ENCODE measurements at regions not wholly inside any gene's neighbourhood (a gene's known extent, or its start where the extent isn't known, plus 50 kb on each side); places are given as distances from the start of the nearest gene placed in this dataset.

DNA sequence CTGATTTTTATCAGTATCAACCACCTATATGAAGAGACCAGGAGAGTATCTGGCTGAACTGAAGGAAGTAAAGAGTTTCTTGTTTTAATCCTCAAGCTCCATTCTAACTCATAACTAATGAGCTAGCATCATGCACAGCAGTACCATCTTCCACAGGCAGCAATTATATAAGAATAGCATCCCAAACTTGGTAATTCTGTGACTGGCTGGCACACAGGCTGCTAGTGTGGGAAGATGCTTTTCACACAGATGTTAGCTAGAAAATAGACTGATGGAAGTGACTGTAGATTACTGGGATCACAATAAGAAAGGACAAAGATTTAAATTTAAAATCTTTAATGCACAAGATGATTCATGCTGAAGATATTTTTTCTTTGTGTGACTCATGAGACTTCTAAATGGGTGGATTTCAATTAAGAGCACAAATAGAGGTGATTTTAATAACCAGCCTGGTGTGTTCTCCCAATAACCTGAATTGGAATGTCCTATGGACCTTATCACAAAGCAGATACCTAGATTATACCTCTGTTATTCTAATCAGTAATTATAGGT is 417.7 kb upstream of the ATXN7L3B start:
- no peaks in the 10 kb centered on the region for H3K4me1 ChIP-seq (ENCODE audit: insufficient read depth, low read length)
- H3K4me3 Mint-ChIP-seq: peak overlapping the region in 1 of 8 donors; percentile 17
- H3K36me3 ChIP-seq (ENCODE audit: insufficient read depth, low read length): no peaks in the 10 kb centered on the region
- ChIA-PET CTCF (ENCODE audit: partially characterized antibody) (no interaction called here), POLR2A (ENCODE audit: partially characterized antibody) (no interaction called here)
- no peaks in the 10 kb centered on the region for H3K36me3 Mint-ChIP-seq
- H3K27ac Mint-ChIP-seq: no peak overlapping the region
- DNase-seq: no peak
- H3K4me1 Mint-ChIP-seq: no peaks in the 10 kb centered on the region
- no peak overlapping the region for H3K4me3 ChIP-seq (ENCODE audit: low read length in 2 of 2)
- no peaks in the 10 kb centered on the region for H3K9me3 ChIP-seq (ENCODE audit: control insufficient read depth in 1 of 2, low read length in 2 of 2)
- H3K27ac ChIP-seq (ENCODE audit: low read depth, low read length): no peak overlapping the region
- intact Hi-C loops (cut with micrococcal nuclease): no loop called here
- no peaks in the 10 kb centered on the region for H3K27me3 ChIP-seq (ENCODE audit: insufficient read depth, low read length)
- H3K9me3 Mint-ChIP-seq: peaks cover 0 to 2% (median 0%) of the 10 kb centered on the region in 8 donors
- no peaks in the 10 kb centered on the region for H3K27me3 Mint-ChIP-seq

DNA sequence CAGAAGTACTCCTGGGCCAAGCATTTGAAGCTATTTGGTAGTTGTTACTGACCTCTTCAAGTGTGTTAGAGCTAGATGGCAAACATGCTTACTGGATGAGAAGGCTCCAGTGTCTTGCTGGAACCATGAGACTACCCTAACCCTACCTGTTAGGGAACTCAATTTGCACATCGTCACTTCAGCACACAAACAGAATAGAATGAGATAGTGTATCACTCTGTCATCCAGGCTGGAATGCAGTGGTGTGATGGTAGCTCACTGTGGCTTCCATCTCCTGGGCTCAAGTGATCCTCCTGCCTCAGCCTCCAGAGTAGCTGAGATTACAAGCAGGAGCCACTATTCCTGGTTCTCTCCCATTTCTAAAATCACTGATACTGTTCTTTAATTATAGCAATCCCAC is 417.0 kb upstream of the ATXN7L3B start:
- ChIA-PET CTCF (ENCODE audit: partially characterized antibody) (no interaction called here), POLR2A (ENCODE audit: partially characterized antibody) (no interaction called here)
- Histone ChIP-seq H3K27me3 (ENCODE audit: insufficient read depth, low read length) (no peaks in the 10 kb centered on the region), H3K36me3 (ENCODE audit: insufficient read depth, low read length) (no peaks in the 10 kb centered on the region), H3K27ac (ENCODE audit: low read depth, low read length) (no peak overlapping the region), H3K4me3 (ENCODE audit: low read length in 2 of 2) (no peak overlapping the region), H3K4me1 (ENCODE audit: insufficient read depth, low read length) (no peaks in the 10 kb centered on the region), H3K9me3 (ENCODE audit: control insufficient read depth in 1 of 2, low read length in 2 of 2) (no peaks in the 10 kb centered on the region)
- intact Hi-C loops (cut with micrococcal nuclease): no loop called here
- DNase-seq: no peak
- no peaks in the 10 kb centered on the region for H3K36me3 Mint-ChIP-seq
- no peaks in the 10 kb centered on the region for H3K27me3 Mint-ChIP-seq
- peaks cover 0 to 2% (median 0%) of the 10 kb centered on the region in 8 donors for H3K9me3 Mint-ChIP-seq
- H3K27ac Mint-ChIP-seq: no peak overlapping the region
- H3K4me3 Mint-ChIP-seq: no peak overlapping the region
- H3K4me1 Mint-ChIP-seq: no peaks in the 10 kb centered on the region

DNA sequence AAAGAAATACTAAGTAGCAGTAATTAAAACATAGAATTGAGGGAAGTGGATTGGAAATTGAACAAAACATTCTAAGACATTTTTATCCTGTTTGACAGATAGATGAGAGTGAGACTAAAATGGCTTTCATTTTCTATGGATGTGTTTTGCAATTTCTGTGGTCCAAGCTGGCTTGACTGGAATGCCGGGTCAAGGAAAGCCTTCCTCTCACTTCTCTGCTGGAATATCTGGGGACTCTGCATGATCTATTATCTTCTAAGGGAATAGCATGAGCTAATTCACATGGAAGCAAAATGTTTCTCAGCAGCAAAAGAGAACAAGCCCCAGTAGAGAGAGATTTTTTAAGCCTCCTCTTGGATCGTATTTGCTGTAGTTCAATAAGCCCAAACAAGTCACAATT is 407.9 kb upstream of the ATXN7L3B start:
- H3K27me3 Mint-ChIP-seq: no peaks in the 10 kb centered on the region
- H3K27ac ChIP-seq (ENCODE audit: low read depth, low read length): no peak overlapping the region
- H3K4me3 Mint-ChIP-seq: no peak overlapping the region
- no peak overlapping the region for H3K4me3 ChIP-seq (ENCODE audit: low read length in 2 of 2)
- H3K27me3 ChIP-seq (ENCODE audit: insufficient read depth, low read length): no peaks in the 10 kb centered on the region
- ChIA-PET CTCF (ENCODE audit: partially characterized antibody) (no interaction called here), POLR2A (ENCODE audit: partially characterized antibody) (no interaction called here)
- peaks cover 0 to 5% (median 2%) of the 10 kb centered on the region in 8 donors for H3K9me3 Mint-ChIP-seq
- H3K4me1 Mint-ChIP-seq: no peaks in the 10 kb centered on the region
- DNase-seq: no peak
- no peaks in the 10 kb centered on the region for H3K36me3 ChIP-seq (ENCODE audit: insufficient read depth, low read length)
- no peaks in the 10 kb centered on the region for H3K9me3 ChIP-seq (ENCODE audit: control insufficient read depth in 1 of 2, low read length in 2 of 2)
- H3K36me3 Mint-ChIP-seq: no peaks in the 10 kb centered on the region
- no peaks in the 10 kb centered on the region for H3K4me1 ChIP-seq (ENCODE audit: insufficient read depth, low read length)
- no peak overlapping the region for H3K27ac Mint-ChIP-seq
- intact Hi-C loops (cut with micrococcal nuclease): no loop called here

DNA sequence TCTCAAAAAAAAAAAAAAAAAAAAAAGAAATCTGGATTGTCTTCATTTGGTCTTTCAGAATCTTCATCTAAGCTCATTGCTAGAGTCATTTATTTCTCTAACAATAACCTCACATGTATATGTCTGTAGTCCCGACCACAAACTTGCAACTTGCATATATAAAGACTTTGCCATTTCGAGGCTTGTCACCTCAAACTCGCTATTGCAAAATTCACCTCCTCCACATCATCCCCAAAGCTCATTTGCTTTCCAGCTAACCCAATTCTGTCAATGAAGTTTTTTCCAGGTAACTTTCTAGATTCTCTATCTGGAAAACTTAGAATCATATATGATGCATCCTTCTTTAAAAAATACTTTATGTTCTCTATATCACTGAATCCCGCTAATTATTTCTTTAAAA is 393.2 kb upstream of the ATXN7L3B start:
- no peak for DNase-seq
- Histone ChIP-seq H3K36me3 (ENCODE audit: insufficient read depth, low read length) (no peaks in the 10 kb centered on the region), H3K27ac (ENCODE audit: low read depth, low read length) (no peak overlapping the region), H3K4me3 (ENCODE audit: low read length in 2 of 2) (no peak overlapping the region), H3K9me3 (ENCODE audit: control insufficient read depth in 1 of 2, low read length in 2 of 2) (no peaks in the 10 kb centered on the region), H3K4me1 (ENCODE audit: insufficient read depth, low read length) (no peaks in the 10 kb centered on the region), H3K27me3 (ENCODE audit: insufficient read depth, low read length) (no peaks in the 10 kb centered on the region)
- Mint-ChIP-seq H3K27me3 (no peaks in the 10 kb centered on the region), H3K4me3 (no peak overlapping the region), H3K27ac (no peak overlapping the region), H3K9me3 (peaks cover 0 to 4% (median 0%) of the 10 kb centered on the region in 8 donors), H3K36me3 (no peaks in the 10 kb centered on the region), H3K4me1 (no peaks in the 10 kb centered on the region)
- CTCF ChIA-PET (ENCODE audit: partially characterized antibody): no interaction called here
- POLR2A ChIA-PET (ENCODE audit: partially characterized antibody): no interaction called here
- intact Hi-C loops (cut with micrococcal nuclease): no loop called here

DNA sequence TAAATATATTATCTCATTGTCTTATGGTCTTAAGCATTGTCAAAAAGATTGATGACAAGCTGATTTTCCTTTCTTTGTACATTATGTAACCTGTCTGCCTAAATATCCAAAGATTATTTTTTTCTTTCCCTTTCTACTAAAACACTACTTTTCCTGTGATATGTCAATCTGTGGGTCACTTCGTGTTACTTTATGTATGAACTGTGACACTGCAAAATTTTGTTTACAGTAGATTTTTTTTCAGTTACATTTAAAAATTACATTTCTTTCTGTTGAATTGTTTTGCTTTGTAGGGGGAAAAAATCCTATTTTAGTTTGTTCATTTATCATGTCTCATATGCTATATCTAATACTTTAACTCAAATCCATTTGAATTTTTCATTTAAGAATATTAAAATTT is 392.3 kb upstream of the ATXN7L3B start:
- Histone ChIP-seq H3K9me3 (ENCODE audit: control insufficient read depth in 1 of 2, low read length in 2 of 2) (no peaks in the 10 kb centered on the region), H3K27me3 (ENCODE audit: insufficient read depth, low read length) (no peaks in the 10 kb centered on the region), H3K27ac (ENCODE audit: low read depth, low read length) (no peak overlapping the region), H3K36me3 (ENCODE audit: insufficient read depth, low read length) (no peaks in the 10 kb centered on the region), H3K4me1 (ENCODE audit: insufficient read depth, low read length) (no peaks in the 10 kb centered on the region), H3K4me3 (ENCODE audit: low read length in 2 of 2) (no peak overlapping the region)
- DNase-seq: no peak
- H3K36me3 Mint-ChIP-seq: no peaks in the 10 kb centered on the region
- intact Hi-C loops (cut with micrococcal nuclease): no loop called here
- H3K4me3 Mint-ChIP-seq: no peak overlapping the region
- H3K27ac Mint-ChIP-seq: no peak overlapping the region
- ChIA-PET CTCF (ENCODE audit: partially characterized antibody) (no interaction called here), POLR2A (ENCODE audit: partially characterized antibody) (no interaction called here)
- peaks cover 0 to 4% (median 0%) of the 10 kb centered on the region in 8 donors for H3K9me3 Mint-ChIP-seq
- no peaks in the 10 kb centered on the region for H3K4me1 Mint-ChIP-seq
- H3K27me3 Mint-ChIP-seq: no peaks in the 10 kb centered on the region

- Histone ChIP-seq H3K4me1 (ENCODE audit: insufficient read depth, low read length) (no peaks in the 10 kb centered on the region), H3K27me3 (ENCODE audit: insufficient read depth, low read length) (no peaks in the 10 kb centered on the region), H3K4me3 (ENCODE audit: low read length in 2 of 2) (no peak overlapping the region), H3K27ac (ENCODE audit: low read depth, low read length) (no peak overlapping the region), H3K9me3 (ENCODE audit: control insufficient read depth in 1 of 2, low read length in 2 of 2) (no peaks in the 10 kb centered on the region), H3K36me3 (ENCODE audit: insufficient read depth, low read length) (no peaks in the 10 kb centered on the region)
- Mint-ChIP-seq H3K27me3 (no peaks in the 10 kb centered on the region), H3K4me1 (no peaks in the 10 kb centered on the region), H3K36me3 (no peaks in the 10 kb centered on the region), H3K27ac (no peak overlapping the region), H3K9me3 (peaks cover 0 to 4% (median 0%) of the 10 kb centered on the region in 8 donors), H3K4me3 (no peak overlapping the region)
- POLR2A ChIA-PET (ENCODE audit: partially characterized antibody): no interaction called here
- intact Hi-C loops (cut with micrococcal nuclease): no loop called here
- CTCF ChIA-PET (ENCODE audit: partially characterized antibody): no interaction called here
- DNase-seq: no peak
Observed at GRCh38 chr12:74148849-74149248, 388.8 kb upstream of the ATXN7L3B start.

DNA sequence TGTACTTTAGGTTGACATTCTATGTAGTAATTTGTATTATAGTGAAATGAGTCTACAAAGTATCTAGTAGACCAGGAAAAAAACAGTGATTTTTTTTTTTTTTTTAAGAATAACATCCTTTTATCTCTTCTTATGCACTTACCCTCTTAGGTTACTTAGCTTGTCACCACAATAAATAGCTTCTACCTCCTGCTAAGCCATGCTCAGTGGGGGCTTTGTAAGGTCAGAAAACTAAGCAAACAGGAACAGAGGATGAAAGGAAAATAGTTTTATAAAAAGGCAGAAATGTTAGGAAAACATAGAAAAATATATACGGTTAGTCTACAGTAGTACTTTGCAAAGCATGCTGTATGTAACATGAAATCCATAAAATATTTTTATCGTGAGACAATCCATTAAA is 385.3 kb upstream of the ATXN7L3B start:
- no peaks in the 10 kb centered on the region for H3K27me3 Mint-ChIP-seq
- no peak overlapping the region for H3K4me3 Mint-ChIP-seq
- DNase-seq: no peak
- no peaks in the 10 kb centered on the region for H3K27me3 ChIP-seq (ENCODE audit: insufficient read depth, low read length)
- POLR2A ChIA-PET (ENCODE audit: partially characterized antibody): no interaction called here
- no peaks in the 10 kb centered on the region for H3K4me1 ChIP-seq (ENCODE audit: insufficient read depth, low read length)
- no peaks in the 10 kb centered on the region for H3K9me3 ChIP-seq (ENCODE audit: control insufficient read depth in 1 of 2, low read length in 2 of 2)
- H3K27ac ChIP-seq (ENCODE audit: low read depth, low read length): no peak overlapping the region
- H3K27ac Mint-ChIP-seq: no peak overlapping the region
- H3K36me3 ChIP-seq (ENCODE audit: insufficient read depth, low read length): no peaks in the 10 kb centered on the region
- intact Hi-C loops (cut with micrococcal nuclease): no loop called here
- no peaks in the 10 kb centered on the region for H3K36me3 Mint-ChIP-seq
- no peaks in the 10 kb centered on the region for H3K4me1 Mint-ChIP-seq
- H3K9me3 Mint-ChIP-seq: no peaks in the 10 kb centered on the region
- no peak overlapping the region for H3K4me3 ChIP-seq (ENCODE audit: low read length in 2 of 2)
- CTCF ChIA-PET (ENCODE audit: partially characterized antibody): no interaction called here

GRCh38 chr12:74166096-74166495 is 371.5 kb upstream of the ATXN7L3B start:
- H3K36me3 ChIP-seq (ENCODE audit: insufficient read depth, low read length): no peaks in the 10 kb centered on the region
- no peak overlapping the region for H3K27ac ChIP-seq (ENCODE audit: low read depth, low read length)
- ChIA-PET CTCF (ENCODE audit: partially characterized antibody) (no interaction called here), POLR2A (ENCODE audit: partially characterized antibody) (no interaction called here)
- H3K9me3 ChIP-seq (ENCODE audit: control insufficient read depth in 1 of 2, low read length in 2 of 2): no peaks in the 10 kb centered on the region
- H3K27ac Mint-ChIP-seq: no peak overlapping the region
- DNase-seq: no peak
- no peaks in the 10 kb centered on the region for H3K4me1 Mint-ChIP-seq
- no peaks in the 10 kb centered on the region for H3K36me3 Mint-ChIP-seq
- H3K9me3 Mint-ChIP-seq: peaks cover 0 to 4% (median 3%) of the 10 kb centered on the region in 8 donors
- H3K27me3 Mint-ChIP-seq: no peaks in the 10 kb centered on the region
- no peaks in the 10 kb centered on the region for H3K27me3 ChIP-seq (ENCODE audit: insufficient read depth, low read length)
- no peaks in the 10 kb centered on the region for H3K4me1 ChIP-seq (ENCODE audit: insufficient read depth, low read length)
- intact Hi-C loops (cut with micrococcal nuclease): no loop called here
- H3K4me3 Mint-ChIP-seq: no peak overlapping the region
- no peak overlapping the region for H3K4me3 ChIP-seq (ENCODE audit: low read length in 2 of 2)
